ENCODE measurements at regions not wholly inside any gene's neighbourhood (a gene's known extent, or its start where the extent isn't known, plus 50 kb on each side); places are given as distances from the start of the nearest gene placed in this dataset.

- peak; percentile 45 for TF ChIP-seq CTCF (IDR thresholded peaks at IDR 0.05; ENCODE audit: extremely low read depth, insufficient read depth, missing control alignments)
- in situ Hi-C loops (cut with MboI; ENCODE audit: low pct_unique_long_range_greater_than_20kb, low sequenced_read_pairs, unreplicated experiment) = no loop called here
- DNase-seq (ENCODE audit: low spot score) = no peak
Measured at GRCh38 chr7:115851291-115851690, 179.3 kb downstream of the TFEC start.

- no peak for DNase-seq (ENCODE audit: low spot score)
- in situ Hi-C loops (cut with MboI; ENCODE audit: low pct_unique_long_range_greater_than_20kb, low sequenced_read_pairs, unreplicated experiment) = no loop called here
- no peak for TF ChIP-seq CTCF (IDR thresholded peaks at IDR 0.05; ENCODE audit: extremely low read depth, insufficient read depth, missing control alignments)
Measured at GRCh38 chr7:115850774-115851173, 179.8 kb downstream of the TFEC start.

- TF ChIP-seq CTCF (IDR thresholded peaks at IDR 0.05; ENCODE audit: extremely low read depth, insufficient read depth, missing control alignments) = no peak
- in situ Hi-C loops (cut with MboI; ENCODE audit: low pct_unique_long_range_greater_than_20kb, low sequenced_read_pairs, unreplicated experiment) = no loop called here
- DNase-seq (ENCODE audit: low spot score) = no peak
Measured at GRCh38 chr7:115844857-115845256, 185.7 kb downstream of the TFEC start.

- DNase-seq (ENCODE audit: low spot score) = no peak
- in situ Hi-C loops (cut with MboI; ENCODE audit: low pct_unique_long_range_greater_than_20kb, low sequenced_read_pairs, unreplicated experiment) = no loop called here
- no peak for TF ChIP-seq CTCF (IDR thresholded peaks at IDR 0.05; ENCODE audit: extremely low read depth, insufficient read depth, missing control alignments)
Measured at GRCh38 chr7:115840702-115841101, 189.9 kb downstream of the TFEC start.

- no peak for DNase-seq (ENCODE audit: low spot score)
- in situ Hi-C loops (cut with MboI; ENCODE audit: low pct_unique_long_range_greater_than_20kb, low sequenced_read_pairs, unreplicated experiment) = no loop called here
- TF ChIP-seq CTCF (IDR thresholded peaks at IDR 0.05; ENCODE audit: extremely low read depth, insufficient read depth, missing control alignments) = no peak
Measured at GRCh38 chr7:115838829-115839228, 191.7 kb downstream of the TFEC start.

GRCh38 chr7:115831371-115831770, 199.2 kb downstream of the TFEC start:
- no peak for DNase-seq (ENCODE audit: low spot score)
- TF ChIP-seq CTCF (IDR thresholded peaks at IDR 0.05; ENCODE audit: extremely low read depth, insufficient read depth, missing control alignments) = no peak
- in situ Hi-C loops (cut with MboI; ENCODE audit: low pct_unique_long_range_greater_than_20kb, low sequenced_read_pairs, unreplicated experiment) = no loop called here

All from GM13977 (cell line).